DOHH2 (cell line): ENCODE measurements at regions not wholly inside any gene's neighbourhood (a gene's known extent, or its start where the extent isn't known, plus 50 kb on each side); places are given as distances from the start of the nearest gene placed in this dataset.

Experiments
- H3F3A ChIP-seq: fragments of 200-600 bp; sonication (generic), shearing (Covaris generic); 2 replicates; pipeline ENCODE4 v1.6.0; 2016; ENCODE audit warnings: antibody characterized with exemption, mild to moderate bottlenecking; ENCODE audit not compliant: control insufficient read depth, insufficient read depth
- H3K27ac ChIP-seq: fragments of 200-600 bp; sonication (generic); 2 replicates; pipeline ENCODE4 v1.5.1; 2014; ENCODE audit warnings: low read depth, mild to moderate bottlenecking, low read length, moderate library complexity
- H3K27me3 ChIP-seq: fragments of 200-600 bp; sonication (generic); 2 replicates; pipeline ENCODE4 v1.6.1; 2014; ENCODE audit warnings: mild to moderate bottlenecking, low read length, mixed read lengths; ENCODE audit not compliant: control insufficient read depth
- H3K36me3 ChIP-seq: fragments of 200-600 bp; sonication (generic); 2 replicates; pipeline ENCODE4 v1.6.1; 2014; ENCODE audit warnings: mild to moderate bottlenecking, low read length, moderate library complexity, mixed read lengths; ENCODE audit not compliant: control insufficient read depth
- H3K4me1 ChIP-seq: fragments of 200-600 bp; sonication (generic); 2 replicates; pipeline ENCODE4 v1.6.1; 2014; ENCODE audit warnings: mild to moderate bottlenecking, low read length, mixed read lengths; ENCODE audit not compliant: control insufficient read depth
- H3K4me2 ChIP-seq: fragments of 200-600 bp; sonication (generic); 2 replicates; pipeline ENCODE4 v1.6.0; 2014; ENCODE audit warnings: mild to moderate bottlenecking, low read length, moderate library complexity
- H3K4me3 ChIP-seq: fragments of 200-600 bp; sonication (generic); 2 replicates; pipeline ENCODE4 v1.5.1; 2014; ENCODE audit warnings: mild to moderate bottlenecking, low read length, mixed read lengths
- H3K79me2 ChIP-seq: fragments of 200-600 bp; sonication (generic); 2 replicates; pipeline ENCODE4 v1.6.1; 2014; ENCODE audit warnings: mild to moderate bottlenecking, low read length, mixed read lengths; ENCODE audit not compliant: control insufficient read depth
- H3K9me2 ChIP-seq: fragments of 200-600 bp; sonication (generic); replicated peaks from 2 replicates; pipeline ENCODE4 v1.6.1; 2014; ENCODE audit warnings: mild to moderate bottlenecking, low read length, mixed read lengths; ENCODE audit not compliant: control insufficient read depth
- H3K9me3 ChIP-seq: fragments of 200-600 bp; sonication (generic); 2 replicates; pipeline ENCODE4 v1.6.1; 2014; ENCODE audit warnings: antibody characterized with exemption, low read length, mixed read lengths; ENCODE audit not compliant: control insufficient read depth, insufficient read depth
- H4K20me1 ChIP-seq: fragments of 200-600 bp; sonication (generic); 2 replicates; pipeline ENCODE4 v1.6.0; 2014; ENCODE audit warnings: low read depth, mild to moderate bottlenecking, antibody characterized with exemption, low read length, moderate library complexity; ENCODE audit not compliant: control insufficient read depth, insufficient read depth
- EZH2phosphoT487 ChIP-seq: fragments of 200-600 bp; sonication (generic); IDR thresholded peaks from 2 replicates; pipeline ENCODE4 v1.6.1; 2017; ENCODE audit warnings: borderline replicate concordance, mild to moderate bottlenecking, antibody characterized with exemption, low read length, moderate library complexity, mixed read lengths
- TF ChIP-seq, protein P1 (sequence below): fragments of 200-600 bp; sonication (generic); IDR thresholded peaks from one replicate; pipeline ENCODE4 v1.5.1; 2014; ENCODE audit warnings: antibody characterized with exemption, mild to moderate bottlenecking, low read depth, low read length; ENCODE audit not compliant: poor library complexity, severe bottlenecking

DNA sequence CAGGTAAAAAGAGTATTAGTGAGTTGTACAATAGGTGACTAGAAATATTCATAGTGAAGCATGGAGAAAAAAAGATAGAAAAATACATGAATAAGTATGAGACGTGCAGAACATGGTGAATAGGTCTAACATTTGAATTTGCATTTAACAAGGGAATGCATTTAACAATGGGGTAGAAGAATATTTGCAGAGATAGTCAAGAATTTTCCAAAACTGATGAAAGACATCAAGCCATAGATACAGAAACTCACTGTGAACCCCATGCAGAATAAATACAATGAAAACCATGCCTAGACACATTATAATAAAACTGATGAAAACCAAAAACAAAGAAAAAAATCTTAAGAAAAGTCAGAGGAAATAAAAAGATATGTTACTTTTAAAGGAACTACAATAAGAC lies 184.8 kb downstream of the KTN1 start:
- Histone ChIP-seq H4K20me1 (no peaks in the 10 kb centered on the region), H3K27me3 (no peaks in the 10 kb centered on the region; the same call in 1 of the 2 replicates), H3K9me2 (no peaks in the 10 kb centered on the region), H3K79me2 (no peaks in the 10 kb centered on the region), H3K27ac (no peak overlapping the region), H3F3A (no peaks in the 10 kb centered on the region), H3K4me3 (no peak overlapping the region), H3K9me3 (no peaks in the 10 kb centered on the region), H3K4me1 (no peaks in the 10 kb centered on the region), H3K4me2 (no peak overlapping the region), H3K36me3 (no peaks in the 10 kb centered on the region)
- TF ChIP-seq, protein P1, sequence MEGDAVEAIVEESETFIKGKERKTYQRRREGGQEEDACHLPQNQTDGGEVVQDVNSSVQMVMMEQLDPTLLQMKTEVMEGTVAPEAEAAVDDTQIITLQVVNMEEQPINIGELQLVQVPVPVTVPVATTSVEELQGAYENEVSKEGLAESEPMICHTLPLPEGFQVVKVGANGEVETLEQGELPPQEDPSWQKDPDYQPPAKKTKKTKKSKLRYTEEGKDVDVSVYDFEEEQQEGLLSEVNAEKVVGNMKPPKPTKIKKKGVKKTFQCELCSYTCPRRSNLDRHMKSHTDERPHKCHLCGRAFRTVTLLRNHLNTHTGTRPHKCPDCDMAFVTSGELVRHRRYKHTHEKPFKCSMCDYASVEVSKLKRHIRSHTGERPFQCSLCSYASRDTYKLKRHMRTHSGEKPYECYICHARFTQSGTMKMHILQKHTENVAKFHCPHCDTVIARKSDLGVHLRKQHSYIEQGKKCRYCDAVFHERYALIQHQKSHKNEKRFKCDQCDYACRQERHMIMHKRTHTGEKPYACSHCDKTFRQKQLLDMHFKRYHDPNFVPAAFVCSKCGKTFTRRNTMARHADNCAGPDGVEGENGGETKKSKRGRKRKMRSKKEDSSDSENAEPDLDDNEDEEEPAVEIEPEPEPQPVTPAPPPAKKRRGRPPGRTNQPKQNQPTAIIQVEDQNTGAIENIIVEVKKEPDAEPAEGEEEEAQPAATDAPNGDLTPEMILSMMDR, result no peak
- no peak for TF ChIP-seq EZH2phosphoT487

DNA sequence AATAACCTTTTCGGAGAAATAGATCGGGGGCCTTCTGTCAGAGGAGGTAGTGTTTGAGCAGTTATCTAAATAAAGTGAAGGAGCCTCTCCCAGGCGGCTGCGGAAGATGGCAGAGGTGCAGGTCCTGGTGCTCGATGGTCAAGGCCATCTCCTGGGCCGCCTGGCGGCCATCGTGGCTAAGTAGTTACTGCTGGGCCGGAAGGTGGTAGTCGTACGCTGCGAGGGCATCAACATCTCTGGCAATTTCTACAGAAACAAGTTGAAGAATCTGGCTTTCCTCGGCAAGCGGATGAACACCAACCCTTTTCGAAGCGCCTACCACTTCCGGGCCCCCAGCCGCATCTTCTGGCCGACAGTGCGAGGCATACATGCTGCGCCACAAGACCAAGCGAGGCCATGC lies 186.1 kb downstream of the KTN1 start:
- Histone ChIP-seq H3K36me3 (no peaks in the 10 kb centered on the region), H3K79me2 (no peaks in the 10 kb centered on the region), H3K4me2 (no peak overlapping the region), H3K27ac (no peak overlapping the region), H3K27me3 (no peaks in the 10 kb centered on the region; the same call in 1 of the 2 replicates), H3K4me3 (no peak overlapping the region), H3K4me1 (no peaks in the 10 kb centered on the region), H4K20me1 (no peaks in the 10 kb centered on the region), H3F3A (no peaks in the 10 kb centered on the region), H3K9me3 (no peaks in the 10 kb centered on the region), H3K9me2 (no peaks in the 10 kb centered on the region)
- TF ChIP-seq, protein P1, result no peak
- TF ChIP-seq EZH2phosphoT487, result no peak

DNA sequence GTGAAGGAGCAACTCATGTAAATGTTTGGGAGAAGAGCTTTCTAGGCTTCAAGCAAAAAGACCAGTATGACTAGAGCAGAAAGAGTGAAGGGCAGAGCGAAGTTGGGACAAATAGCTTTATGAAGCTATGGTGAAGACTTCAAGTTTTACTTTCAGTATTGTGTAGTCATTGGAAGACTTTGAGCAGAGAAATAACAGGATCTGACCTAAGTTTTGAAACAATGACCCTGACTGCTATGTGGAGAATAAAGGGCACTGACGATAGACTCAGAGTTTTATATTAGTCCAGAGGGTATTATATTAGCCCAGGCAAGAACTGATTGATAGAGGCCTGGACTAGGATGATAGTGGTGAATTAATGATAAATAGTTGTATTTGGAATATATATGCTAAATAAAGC lies 187.3 kb downstream of the KTN1 start:
- no peak for TF ChIP-seq EZH2phosphoT487
- TF ChIP-seq, protein P1, result no peak

More for the DNA sequence above, 187.3 kb downstream of the KTN1 start:
- no peaks in the 10 kb centered on the region; the same call in none of the 2 replicates for H3K27me3 ChIP-seq
- H3K9me3 ChIP-seq, result no peaks in the 10 kb centered on the region
- H3F3A ChIP-seq, result no peaks in the 10 kb centered on the region
- H3K36me3 ChIP-seq, result no peaks in the 10 kb centered on the region
- H3K79me2 ChIP-seq, result no peaks in the 10 kb centered on the region
- no peaks in the 10 kb centered on the region for H3K9me2 ChIP-seq
- no peaks in the 10 kb centered on the region for H3K4me1 ChIP-seq
- no peaks in the 10 kb centered on the region for H4K20me1 ChIP-seq
- H3K27ac ChIP-seq, result no peak overlapping the region
- H3K4me3 ChIP-seq, result no peak overlapping the region
- no peak overlapping the region for H3K4me2 ChIP-seq
